ENCODE measurements at regions not wholly inside any gene's neighbourhood (a gene's known extent, or its start where the extent isn't known, plus 50 kb on each side); places are given as distances from the start of the nearest gene placed in this dataset.

GRCh38 chr3:145417678-145418077 is 743.3 kb downstream of the PLOD2 start:
- TF ChIP-seq CTCF (conservative IDR thresholded peaks at IDR 0.05; ENCODE audit: low read depth, low read length) (no peak), EZH2 (IDR thresholded peaks at IDR 0.05; ENCODE audit: borderline replicate concordance, low read depth, low read length, poor library complexity, severe bottlenecking) (no peak)

Data from A673 (cell line).